ENCODE measurements at regions not wholly inside any gene's neighbourhood (a gene's known extent, or its start where the extent isn't known, plus 50 kb on each side); places are given as distances from the start of the nearest gene placed in this dataset.

GRCh38 chr1:177471244-177471643 lies 300.5 kb downstream of the BRINP2 start:
- ATAC-seq: no peak
- DNase-seq (ENCODE audit: missing footprints): no peak
- intact Hi-C loops (cut with DNase I): no loop called here

GRCh38 chr1:177469519-177469918 lies 298.8 kb downstream of the BRINP2 start:
- ATAC-seq (no peak), DNase-seq (ENCODE audit: missing footprints) (no peak)
- intact Hi-C loops (cut with DNase I): no loop called here

DNA sequence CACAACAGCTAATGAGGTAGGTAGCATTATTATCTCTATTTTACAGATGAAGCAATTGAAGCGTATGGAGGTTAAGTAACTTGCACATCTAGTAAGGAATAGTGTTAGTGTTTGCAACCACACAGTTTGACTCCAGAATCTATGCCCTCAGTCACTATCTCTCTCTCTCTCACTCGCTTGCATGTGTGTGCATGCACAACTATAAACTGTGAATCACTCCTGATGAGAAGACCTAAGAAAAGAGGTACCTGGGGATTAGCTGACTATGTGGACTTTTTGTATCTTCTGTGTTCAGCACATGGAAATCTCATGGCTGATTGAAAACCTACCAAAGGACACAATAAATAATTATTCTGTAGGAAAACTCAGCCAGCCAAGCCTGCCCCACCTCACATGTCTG lies 295.5 kb downstream of the BRINP2 start:
- no peak for DNase-seq (ENCODE audit: missing footprints)
- ATAC-seq: no peak
- intact Hi-C loops (cut with DNase I): no loop called here

DNA sequence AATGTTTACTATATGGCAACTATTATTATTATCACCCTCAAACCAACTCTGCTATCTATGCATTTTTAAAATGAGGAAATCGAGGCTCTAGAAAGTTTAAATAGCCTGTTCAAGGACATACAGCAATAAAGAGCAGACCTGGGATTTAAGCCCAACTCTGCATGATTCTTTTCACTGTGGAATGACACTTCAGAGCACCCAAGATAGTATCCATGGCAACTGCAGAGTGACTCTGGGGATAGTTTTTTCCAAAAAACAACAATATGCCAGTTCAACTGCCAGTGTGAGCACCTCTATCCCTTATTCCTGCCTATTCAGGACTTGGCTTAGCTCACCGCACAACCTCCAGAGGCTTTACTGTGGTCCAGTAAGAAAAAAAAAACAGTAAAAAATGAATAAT lies 293.9 kb downstream of the BRINP2 start:
- DNase-seq (ENCODE audit: missing footprints): no peak
- no peak for ATAC-seq
- intact Hi-C loops (cut with DNase I): no loop called here

- ATAC-seq (no peak), DNase-seq (ENCODE audit: missing footprints) (no peak)
- intact Hi-C loops (cut with DNase I): no loop called here
Observed at GRCh38 chr1:177451191-177451590, 280.4 kb downstream of the BRINP2 start.

- intact Hi-C loops (cut with DNase I): no loop called here
- DNase-seq (ENCODE audit: missing footprints) (no peak), ATAC-seq (no peak)
Observed at GRCh38 chr1:177448652-177449357, 278.0 kb downstream of the BRINP2 start.

DNA sequence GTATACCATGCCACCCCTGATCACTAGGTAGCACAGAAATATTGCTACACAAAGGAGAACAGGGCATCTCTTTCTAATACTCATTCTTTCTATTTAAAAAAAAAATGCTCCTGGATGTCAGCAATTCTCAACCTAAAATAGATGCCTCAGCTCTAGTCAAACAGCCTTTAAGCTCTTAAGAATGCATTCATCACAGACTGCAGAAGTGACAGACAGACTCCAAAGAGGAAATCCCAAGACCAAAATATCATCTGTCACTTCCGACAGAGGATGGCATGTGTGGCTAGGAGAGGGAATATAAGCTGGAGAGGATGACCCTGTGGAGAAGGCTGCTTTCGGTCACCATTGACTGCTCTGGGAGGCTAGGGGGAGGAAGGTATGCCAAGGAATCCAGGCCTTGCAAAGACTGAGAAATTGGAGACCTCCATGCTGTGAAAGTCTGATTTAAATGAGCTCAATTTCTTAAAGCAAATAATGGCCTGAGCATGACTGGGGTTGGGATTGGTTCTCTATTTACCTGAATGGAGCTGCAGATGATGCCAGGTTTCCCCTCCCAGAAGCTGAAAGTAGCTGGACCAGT lies 277.4 kb downstream of the BRINP2 start:
- no peak for DNase-seq (ENCODE audit: missing footprints)
- intact Hi-C loops (cut with DNase I): no loop called here
- ATAC-seq: no peak

GRCh38 chr1:177444997-177445746 lies 274.4 kb downstream of the BRINP2 start:
- intact Hi-C loops (cut with DNase I): no loop called here
- DNase-seq (ENCODE audit: missing footprints): no peak
- no peak for ATAC-seq

GRCh38 chr1:177443003-177443402 lies 272.2 kb downstream of the BRINP2 start:
- intact Hi-C loops (cut with DNase I): no loop called here
- ATAC-seq: no peak
- DNase-seq (ENCODE audit: missing footprints): no peak

GRCh38 chr1:177442584-177442983 lies 271.8 kb downstream of the BRINP2 start:
- ATAC-seq (no peak), DNase-seq (ENCODE audit: missing footprints) (no peak)
- intact Hi-C loops (cut with DNase I): no loop called here

DNA sequence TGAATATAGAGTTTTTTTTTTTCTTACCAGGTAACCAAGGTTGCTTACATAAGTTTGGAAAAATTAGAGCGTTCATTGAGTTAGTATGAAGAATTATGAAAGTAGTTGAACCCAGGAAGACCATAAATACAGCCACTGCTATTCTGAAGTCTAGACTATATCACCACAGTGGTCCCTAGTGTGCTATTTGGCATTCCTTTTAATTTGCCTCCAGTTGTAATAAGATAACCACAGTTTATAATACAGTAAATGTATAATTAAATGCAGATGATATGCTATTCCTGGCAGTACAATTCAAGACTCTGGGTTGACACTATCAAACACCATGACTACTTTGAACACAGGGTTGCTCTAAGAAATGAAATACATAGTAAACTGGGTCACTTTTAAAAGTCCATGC lies 270.5 kb downstream of the BRINP2 start:
- ATAC-seq: no peak
- no peak for DNase-seq (ENCODE audit: missing footprints)
- intact Hi-C loops (cut with DNase I): no loop called here

- intact Hi-C loops (cut with DNase I): no loop called here
- ATAC-seq: no peak
- DNase-seq (ENCODE audit: missing footprints): no peak
Observed at GRCh38 chr1:177440821-177441220, 270.1 kb downstream of the BRINP2 start.

GRCh38 chr1:177439301-177439700 lies 268.5 kb downstream of the BRINP2 start:
- intact Hi-C loops (cut with DNase I): no loop called here
- DNase-seq (ENCODE audit: missing footprints): no peak
- no peak for ATAC-seq

- no peak for ATAC-seq
- intact Hi-C loops (cut with DNase I): no loop called here
- DNase-seq (ENCODE audit: missing footprints): no peak
Observed at GRCh38 chr1:177435364-177435763, 264.6 kb downstream of the BRINP2 start.

GRCh38 chr1:177432897-177433296 lies 262.1 kb downstream of the BRINP2 start:
- no peak for DNase-seq (ENCODE audit: missing footprints)
- intact Hi-C loops (cut with DNase I): no loop called here
- ATAC-seq: no peak

GRCh38 chr1:177431123-177431522 lies 260.4 kb downstream of the BRINP2 start:
- intact Hi-C loops (cut with DNase I): no loop called here
- DNase-seq (ENCODE audit: missing footprints) (no peak), ATAC-seq (no peak)

- intact Hi-C loops (cut with DNase I): no loop called here
- no peak for DNase-seq (ENCODE audit: missing footprints)
- no peak for ATAC-seq
Observed at GRCh38 chr1:177429234-177429633, 258.5 kb downstream of the BRINP2 start.

DNA sequence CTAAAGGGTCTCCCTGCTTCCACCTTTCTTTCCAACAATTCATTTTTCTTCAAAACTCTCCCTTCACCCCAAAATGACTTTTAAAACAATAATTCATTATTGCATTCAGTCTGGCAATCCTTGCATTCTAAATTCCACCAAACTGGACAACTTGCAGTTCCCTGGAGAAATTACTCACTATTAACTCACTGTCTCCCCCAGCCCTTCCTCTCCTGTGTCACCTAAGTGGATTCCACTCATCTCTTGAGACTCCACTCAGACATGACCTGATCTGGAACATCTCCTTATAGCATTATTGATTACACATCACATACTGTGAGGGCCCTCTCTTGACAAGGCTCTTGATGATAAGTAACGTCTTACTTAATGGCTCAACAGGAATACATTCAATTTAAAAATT lies 257.1 kb downstream of the BRINP2 start:
- DNase-seq (ENCODE audit: missing footprints): no peak
- ATAC-seq: no peak
- intact Hi-C loops (cut with DNase I): no loop called here

- intact Hi-C loops (cut with DNase I): no loop called here
- ATAC-seq (no peak), DNase-seq (ENCODE audit: missing footprints) (no peak)
Observed at GRCh38 chr1:177426497-177426896, 255.7 kb downstream of the BRINP2 start.

- intact Hi-C loops (cut with DNase I): no loop called here
- DNase-seq (ENCODE audit: missing footprints): no peak
- no peak for ATAC-seq
Observed at GRCh38 chr1:177425199-177425598, 254.4 kb downstream of the BRINP2 start.
